Tibial artery (tissue), 4 donors: ENCODE measurements at regions not wholly inside any gene's neighbourhood (a gene's known extent, or its start where the extent isn't known, plus 50 kb on each side); places are given as distances from the start of the nearest gene placed in this dataset.

ENCODE experiments used
- DNase-seq, 2 donors: peaks; one replicate each; pipeline ENCODE4 v3.0.0-alpha.2; 2019
- H3K27ac ChIP-seq, 2 donors: fragments of 200-600 bp; sonication (generic) in 1 of 2; 1 replicate in 1 of 2; 2 replicates in 1 of 2; pipeline ENCODE4 v1.5.1; 2018 to 2019; ENCODE audit warnings: mild to moderate bottlenecking in 1 of 2
- H3K27me3 ChIP-seq, 2 donors: fragments of 200-600 bp; sonication (generic) in 1 of 2; one replicate each; pipeline versions ENCODE4 v1.5.1 to v1.6.0; 2016 to 2019
- H3K36me3 ChIP-seq, 3 donors: fragments of 200-600 bp; sonication (generic) in 2 of 3; one replicate each; pipeline ENCODE4 v1.5.1; 2016 to 2019; ENCODE audit warnings: mild to moderate bottlenecking in 2 of 3
- H3K4me1 ChIP-seq, 4 donors: fragments of 200-600 bp; sonication (generic) in 2 of 4; 1 replicate in 3 of 4; 2 replicates in 1 of 4; pipeline ENCODE4 v1.5.1; 2016 to 2019
- H3K4me3 ChIP-seq, 2 donors: fragments of 200-600 bp; sonication (generic) in 1 of 2; 1 replicate in 1 of 2; 2 replicates in 1 of 2; pipeline ENCODE4 v1.5.1; 2018 to 2019; ENCODE audit warnings: mild to moderate bottlenecking in 2 of 2
- H3K9me3 ChIP-seq, 3 donors: fragments of 200-600 bp; sonication (generic) in 1 of 3; one replicate each; pipeline ENCODE4 v1.5.1; 2016 to 2019
- CTCF ChIP-seq, 2 experiments: fragments of 200-600 bp in 1 of 2; fragments of 450-650 bp in 1 of 2; IDR thresholded peaks; one replicate each; pipeline ENCODE4 v1.5.1; 2017 to 2019; ENCODE audit warnings: antibody characterized with exemption in 2 of 2, mild to moderate bottlenecking in 1 of 2, moderate library complexity in 1 of 2
- intact Hi-C: fragments of 100-400 bp; cut with DNase I; formaldehyde crosslinking; loops from one replicate; pipeline ENCODE4 v1.15.0; 2023; ENCODE audit warnings: low total_unique reads

DNA sequence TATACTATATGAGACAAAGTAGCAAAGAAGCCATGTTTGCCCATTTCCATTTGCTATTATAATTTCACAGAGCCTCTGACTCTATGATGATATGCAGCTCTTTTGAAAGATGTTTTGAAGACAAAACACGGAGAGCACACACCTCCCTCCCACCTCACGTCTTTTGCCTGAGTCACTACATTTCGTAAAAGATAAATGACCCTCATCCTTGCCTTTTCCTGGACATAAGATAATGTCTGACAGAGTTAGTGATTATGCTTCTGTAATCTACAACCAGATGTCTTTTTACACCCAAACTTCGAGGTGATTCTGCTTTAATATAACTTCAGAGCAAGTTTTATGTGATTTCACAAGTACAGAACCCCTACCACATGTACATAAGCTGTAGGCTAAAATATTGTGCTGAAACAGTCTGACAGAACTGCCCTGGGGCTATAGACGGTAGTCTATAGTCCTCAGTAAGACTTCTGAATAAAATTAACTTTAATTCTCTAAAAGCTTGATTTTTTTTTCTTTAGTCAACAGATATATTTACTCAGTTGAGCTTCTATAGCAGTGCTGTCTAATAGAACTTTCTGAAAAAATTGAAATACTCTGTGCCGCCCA lies 99.9 kb downstream of the CD200R1L start:
- DNase-seq: no peak
- Histone ChIP-seq H3K27ac (no peak overlapping the region), H3K9me3 (no peaks in the 10 kb centered on the region), H3K4me3 (no peak overlapping the region), H3K4me1 (no peaks in the 10 kb centered on the region), H3K27me3 (no peaks in the 10 kb centered on the region), H3K36me3 (no peaks in the 10 kb centered on the region)
- no peak for TF ChIP-seq CTCF (IDR thresholded peaks at IDR 0.05)
- intact Hi-C loops: no loop called here

DNA sequence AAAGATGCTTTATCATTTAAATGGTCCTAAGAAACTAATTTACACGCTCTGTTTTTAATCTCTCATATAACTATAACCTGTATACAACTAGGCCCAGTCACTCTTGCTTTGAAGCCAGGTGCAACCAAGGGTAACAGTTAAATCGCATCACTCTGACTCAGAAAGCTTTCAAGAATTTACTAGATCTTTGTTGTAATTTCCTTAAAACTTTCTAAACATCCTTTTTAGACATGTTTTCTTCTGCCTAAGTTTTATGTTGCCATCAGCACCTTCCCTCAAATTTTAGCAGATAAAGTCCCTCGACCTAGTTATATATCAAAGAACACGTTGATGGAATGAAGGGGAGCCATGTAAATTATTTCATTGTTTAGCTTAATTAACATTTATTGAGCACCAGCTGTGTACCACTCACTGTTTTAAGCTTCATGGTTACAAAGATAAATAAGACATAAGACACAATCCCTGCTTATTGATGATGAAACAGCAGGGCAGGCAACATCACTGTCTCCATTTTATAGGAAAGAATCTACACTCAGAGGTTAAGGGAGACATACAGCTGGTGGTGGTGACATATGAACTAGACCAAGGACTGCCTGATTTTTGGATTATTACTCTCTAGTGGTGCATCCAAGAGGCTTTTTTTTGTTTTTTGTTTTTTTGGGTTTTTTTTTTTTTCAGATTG lies 101.0 kb downstream of the CD200R1L start:
- intact Hi-C loops: no loop called here
- Histone ChIP-seq H3K27ac (no peak overlapping the region), H3K36me3 (no peaks in the 10 kb centered on the region), H3K4me1 (no peaks in the 10 kb centered on the region), H3K4me3 (no peak overlapping the region), H3K27me3 (no peaks in the 10 kb centered on the region), H3K9me3 (no peaks in the 10 kb centered on the region)
- DNase-seq: no peak
- no peak for TF ChIP-seq CTCF (IDR thresholded peaks at IDR 0.05)

DNA sequence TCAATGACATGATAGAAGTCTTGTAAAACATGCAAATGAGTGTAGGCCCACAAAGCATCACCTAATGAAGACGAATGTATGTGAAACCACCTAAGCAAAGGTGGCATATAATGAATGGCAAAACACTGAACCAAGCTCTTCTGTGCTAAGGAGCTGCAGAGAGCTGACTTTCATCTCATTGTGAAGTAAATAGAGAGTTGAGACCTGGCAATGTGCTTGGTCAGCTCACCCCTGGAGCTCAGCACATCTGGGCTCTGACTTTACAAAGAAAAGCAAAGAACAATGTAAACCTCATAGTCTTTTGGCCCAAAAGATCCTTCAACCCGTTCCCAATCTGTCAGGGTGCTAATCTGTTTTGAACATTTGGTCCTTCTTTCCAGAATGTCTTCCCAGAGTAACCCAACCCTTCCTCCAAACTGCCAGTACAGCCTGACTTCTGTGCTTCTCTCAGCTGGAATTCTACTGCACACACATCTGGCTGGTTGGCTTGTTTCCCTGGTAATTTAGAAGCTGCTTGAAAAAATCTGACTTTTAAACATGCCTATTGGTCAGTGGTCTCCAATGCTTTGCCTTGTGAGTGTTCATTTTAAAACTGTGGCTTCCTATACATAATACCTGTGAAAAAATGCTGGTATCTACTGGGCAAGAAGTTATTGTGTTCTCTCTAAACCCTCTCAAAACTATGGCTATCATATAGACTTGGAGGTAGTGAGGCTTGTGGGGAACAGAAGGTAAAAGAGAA lies 101.7 kb downstream of the CD200R1L start:
- Histone ChIP-seq H3K4me1 (no peaks in the 10 kb centered on the region), H3K27ac (no peak overlapping the region), H3K9me3 (no peaks in the 10 kb centered on the region), H3K36me3 (no peaks in the 10 kb centered on the region), H3K4me3 (no peak overlapping the region), H3K27me3 (no peaks in the 10 kb centered on the region)
- DNase-seq: no peak
- no peak for TF ChIP-seq CTCF (IDR thresholded peaks at IDR 0.05)
- intact Hi-C loops: no loop called here

DNA sequence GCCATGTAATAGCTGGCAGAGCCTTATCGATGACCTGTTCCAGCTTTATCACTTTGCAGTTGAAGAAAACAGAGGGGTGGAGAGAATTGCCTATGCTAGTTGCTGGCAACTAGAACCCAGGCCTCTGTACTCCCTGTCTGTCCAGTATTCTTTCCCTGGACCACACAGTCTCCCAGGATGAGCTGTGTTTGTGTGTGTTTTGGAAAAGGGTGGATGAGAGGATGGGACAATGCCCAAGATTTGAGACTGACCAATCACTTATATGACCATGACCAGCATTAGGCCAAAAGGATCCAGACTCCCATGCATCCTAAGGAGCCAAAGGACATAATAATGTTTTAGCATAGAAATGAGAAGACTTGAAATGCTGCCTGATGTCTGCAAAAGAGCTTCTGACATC lies 102.6 kb downstream of the CD200R1L start:
- no peak for TF ChIP-seq CTCF (IDR thresholded peaks at IDR 0.05)
- intact Hi-C loops: no loop called here
- DNase-seq: no peak

GRCh38 chr3:112742934-112743333 lies 102.0 kb upstream of the CCDC80 start:
- Histone ChIP-seq H3K27ac (no peak overlapping the region), H3K27me3 (no peaks in the 10 kb centered on the region), H3K4me3 (no peak overlapping the region), H3K9me3 (no peaks in the 10 kb centered on the region), H3K36me3 (no peaks in the 10 kb centered on the region), H3K4me1 (peaks cover 0 to 11% (median 0%) of the 10 kb centered on the region in 4 donors)
- DNase-seq: no peak
- no peak for TF ChIP-seq CTCF (IDR thresholded peaks at IDR 0.05)
- intact Hi-C loops: no loop called here

More for the DNA sequence above, 102.6 kb downstream of the CD200R1L start:
- Histone ChIP-seq H3K27ac (no peak overlapping the region), H3K4me1 (peaks cover 0 to 6% (median 0%) of the 10 kb centered on the region in 4 donors), H3K27me3 (no peaks in the 10 kb centered on the region), H3K9me3 (no peaks in the 10 kb centered on the region), H3K36me3 (no peaks in the 10 kb centered on the region), H3K4me3 (no peak overlapping the region)
